ENCODE measurements at regions not wholly inside any gene's neighbourhood (a gene's known extent, or its start where the extent isn't known, plus 50 kb on each side); places are given as distances from the start of the nearest gene placed in this dataset.

DNA sequence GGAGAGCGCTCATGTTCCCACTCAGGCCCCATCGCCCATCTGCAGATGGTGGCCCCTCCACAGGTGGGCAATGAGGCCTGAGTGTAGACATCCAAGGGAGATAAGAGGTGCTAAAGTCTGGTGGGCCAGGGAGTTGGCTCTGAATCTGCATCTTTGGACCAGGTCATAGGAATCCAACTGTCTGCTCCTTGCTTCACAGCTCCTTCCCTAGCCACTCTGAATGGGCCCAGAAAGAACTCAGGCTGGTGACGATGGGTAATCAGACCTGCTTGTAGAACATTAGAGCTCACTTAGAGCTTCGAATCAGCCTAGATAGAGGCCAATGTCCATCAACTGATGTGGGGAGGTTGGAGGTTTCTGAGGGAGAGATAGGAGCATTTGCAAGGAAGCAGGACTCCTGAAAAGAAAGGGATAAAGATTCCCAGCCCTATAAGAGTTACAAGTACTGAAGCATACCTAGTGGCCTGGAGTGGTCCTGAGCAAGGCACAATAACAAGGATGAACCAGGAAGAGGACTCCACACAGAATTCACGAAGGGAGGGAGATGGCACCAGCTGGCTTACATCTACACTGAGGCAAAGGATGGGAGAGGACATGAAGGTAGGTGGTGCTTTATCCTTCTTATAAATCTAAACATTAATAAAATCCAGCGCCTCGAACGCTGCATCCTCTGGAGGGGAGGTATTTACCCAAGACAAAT, 132.8 kb upstream of the ALDH1B1 start:
- no peak for TF ChIP-seq CTCF (IDR thresholded peaks at IDR 0.05)
- no peak for TF ChIP-seq POLR2A (IDR thresholded peaks at IDR 0.05)
- TF ChIP-seq POLR2AphosphoS5 (IDR thresholded peaks at IDR 0.05), result no peak
